Keratinocyte (primary cell): ENCODE measurements at regions not wholly inside any gene's neighbourhood (a gene's known extent, or its start where the extent isn't known, plus 50 kb on each side); places are given as distances from the start of the nearest gene placed in this dataset.
"Not testable (repeated sequence)": the region's sequence is repeated elsewhere in the genome, so short reads cannot be mapped to it uniquely, and the experiment has no call there.

ENCODE experiments used
- DNase-seq: peaks from one replicate; pipeline ENCODE4 v3.0.0-alpha.2; 2011; ENCODE audit warnings: low read depth, missing footprints, low spot score
- FAIRE-seq: peaks from 2 replicates; lab custom pipeline; 2011; peaks lifted over from hg19 to GRCh38; lab: Jason Lieb, UNC
- H2AFZ ChIP-seq: 2 replicates; pipeline ENCODE4 v1.6.0; 2012; ENCODE audit warnings: low read length, control low read depth, inconsistent platforms; ENCODE audit not compliant: control insufficient read depth
- H3K27ac ChIP-seq: 2 replicates; pipeline ENCODE4 v1.5.1; 2011; ENCODE audit warnings: low read length; ENCODE audit not compliant: control insufficient read depth, insufficient read depth
- H3K27me3 ChIP-seq: 3 replicates; pipeline ENCODE4 v1.6.0; 2011; ENCODE audit warnings: low read length; ENCODE audit not compliant: control insufficient read depth, insufficient read depth; ENCODE audit errors: extremely low read depth
- H3K36me3 ChIP-seq, 2 experiments: 2 replicates in 1 of 2; 3 replicates in 1 of 2; pipeline ENCODE4 v1.5.1; 2011; ENCODE audit warnings: low read length in 2 of 2, mild to moderate bottlenecking in 1 of 2; ENCODE audit not compliant: control insufficient read depth in 2 of 2, insufficient read depth in 2 of 2; ENCODE audit errors: extremely low read depth in 1 of 2
- H3K4me1 ChIP-seq: 3 replicates; pipeline ENCODE4 v1.5.1; 2011; ENCODE audit warnings: low read length; ENCODE audit not compliant: control insufficient read depth, insufficient read depth; ENCODE audit errors: extremely low read depth
- H3K4me2 ChIP-seq: 3 replicates; pipeline ENCODE4 v1.6.0; 2011; ENCODE audit warnings: low read depth, low read length; ENCODE audit not compliant: control insufficient read depth, insufficient read depth; ENCODE audit errors: extremely low read depth
- H3K4me3 ChIP-seq, 3 experiments: fragments of 200-600 bp in 1 of 3; sonication (generic) in 1 of 3; 2 replicates in 2 of 3; 3 replicates in 1 of 3; pipeline ENCODE4 v1.5.1; 2011 to 2016; ENCODE audit warnings: low read length in 3 of 3, mild to moderate bottlenecking in 3 of 3, control low read depth in 2 of 3, inconsistent platforms in 1 of 3, low read depth in 1 of 3, mixed read lengths in 1 of 3, mixed run types in 1 of 3, moderate library complexity in 1 of 3; ENCODE audit not compliant: control insufficient read depth in 2 of 3, insufficient read depth in 2 of 3; ENCODE audit errors: extremely low read depth in 1 of 3
- H3K79me2 ChIP-seq: 2 replicates; pipeline ENCODE4 v1.6.0; 2012; ENCODE audit warnings: low read length; ENCODE audit not compliant: control insufficient read depth, insufficient read depth
- H3K9ac ChIP-seq: 3 replicates; pipeline ENCODE4 v1.6.0; 2011; ENCODE audit warnings: low read length; ENCODE audit not compliant: control insufficient read depth, insufficient read depth; ENCODE audit errors: extremely low read depth
- H3K9me1 ChIP-seq: 3 replicates; pipeline ENCODE4 v1.6.0; 2011; ENCODE audit warnings: low read length; ENCODE audit not compliant: control insufficient read depth, insufficient read depth; ENCODE audit errors: extremely low read depth
- H3K9me3 ChIP-seq: 2 replicates; pipeline ENCODE4 v1.5.1; 2012; ENCODE audit warnings: low read depth, low read length; ENCODE audit not compliant: control insufficient read depth
- H4K20me1 ChIP-seq: 3 replicates; pipeline ENCODE4 v1.6.0; 2011; ENCODE audit warnings: low read length; ENCODE audit not compliant: control insufficient read depth, insufficient read depth; ENCODE audit errors: extremely low read depth
- CTCF ChIP-seq, 3 experiments: IDR thresholded peaks in 1 of 3; conservative IDR thresholded peaks in 1 of 3; optimal IDR thresholded peaks in 1 of 3; 2 replicates in 2 of 3; 3 replicates in 1 of 3; pipeline versions ENCODE3 to v1.5.1; 2011; ENCODE audit warnings: low read length in 3 of 3, mild to moderate bottlenecking in 3 of 3, moderate library complexity in 2 of 3, control low read depth in 1 of 3, inconsistent platforms in 1 of 3; ENCODE audit not compliant: insufficient read depth in 2 of 3; ENCODE audit errors: extremely low read depth in 1 of 3
- EZH2 ChIP-seq: IDR thresholded peaks from one replicate; pipeline ENCODE4 v1.6.1; 2012; ENCODE audit warnings: inconsistent platforms, mild to moderate bottlenecking, low read length, moderate library complexity
- dilution Hi-C: fragments of 300-500 bp; cut with MboI; formaldehyde crosslinking; loops from one replicate; pipeline ENCODE4 v1.7.0; 2020; ENCODE audit warnings: low sequenced_read_pairs; ENCODE audit not compliant: extremely low pct_ligation_motif_present

- no peaks in the 10 kb centered on the region for H3K36me3 ChIP-seq
- H3K9ac ChIP-seq = no peak overlapping the region
- peaks cover 6% of the 10 kb centered on the region for H3K4me1 ChIP-seq
- H4K20me1 ChIP-seq = no peaks in the 10 kb centered on the region
- DNase-seq = no peak
- no peak overlapping the region for H3K4me3 ChIP-seq
- TF ChIP-seq CTCF (optimal IDR thresholded peaks at IDR 0.05 in 1 of 3, IDR thresholded peaks at IDR 0.05 in 1 of 3, conservative IDR thresholded peaks at IDR 0.05 in 1 of 3; ENCODE audit: extremely low read depth in 1 of 3, insufficient read depth in 2 of 3, low read length in 3 of 3) (no peak), EZH2 (no peak)
- H3K27me3 ChIP-seq = no peaks in the 10 kb centered on the region
- no peak overlapping the region for H3K4me2 ChIP-seq
- dilution Hi-C loops = no loop called here
- no peak overlapping the region for H3K27ac ChIP-seq
- no peak overlapping the region for H2AFZ ChIP-seq
- H3K9me1 ChIP-seq = no peaks in the 10 kb centered on the region
- H3K79me2 ChIP-seq = no peaks in the 10 kb centered on the region
- H3K9me3 ChIP-seq = no peaks in the 10 kb centered on the region
- FAIRE-seq = no peak
Measured at GRCh38 chr20:53722515-53723036, 128.9 kb upstream of the ZNF217 start.

GRCh38 chr20:53721445-53721963, 127.9 kb upstream of the ZNF217 start:
- H3K79me2 ChIP-seq, H3K9me3 ChIP-seq, H3K4me1 ChIP-seq, H3K9me1 ChIP-seq, FAIRE-seq, H3K9ac ChIP-seq, H4K20me1 ChIP-seq, H3K4me2 ChIP-seq, H3K36me3 ChIP-seq, H3K27me3 ChIP-seq, H3K4me3 ChIP-seq, H3K27ac ChIP-seq, DNase-seq, dilution Hi-C loops, H2AFZ ChIP-seq: not testable (repeated sequence)

GRCh38 chr20:53719171-53719803, 125.6 kb upstream of the ZNF217 start:
- H3K9me1 ChIP-seq, H3K4me1 ChIP-seq, H3K79me2 ChIP-seq, H3K36me3 ChIP-seq, DNase-seq, H3K27me3 ChIP-seq, H3K9me3 ChIP-seq, H3K4me3 ChIP-seq, dilution Hi-C loops, H3K27ac ChIP-seq, FAIRE-seq, H2AFZ ChIP-seq, H3K4me2 ChIP-seq, H3K9ac ChIP-seq, H4K20me1 ChIP-seq: not testable (repeated sequence)
